Kidney (tissue), 13 donors: ENCODE measurements at regions not wholly inside any gene's neighbourhood (a gene's known extent, or its start where the extent isn't known, plus 50 kb on each side); places are given as distances from the start of the nearest gene placed in this dataset.

Source experiments
- DNase-seq, 5 donors: peaks; one replicate each; pipeline ENCODE4 v3.0.0-alpha.2; 2013 to 2020
- FAIRE-seq: peaks from 2 replicates; lab custom pipeline; 2012; peaks lifted over from hg19 to GRCh38; lab: Jason Lieb, UNC
- H3K27ac ChIP-seq, 2 donors: one replicate each; pipeline ENCODE4 v1.7.0; 2013; ENCODE audit warnings: low read depth in 2 of 2, low read length in 2 of 2, inconsistent platforms in 1 of 2
- H3K27me3 ChIP-seq: one replicate; pipeline ENCODE4 v1.7.1; 2013; ENCODE audit warnings: low read length, inconsistent platforms; ENCODE audit not compliant: control insufficient read depth, insufficient read depth
- H3K36me3 ChIP-seq, 3 donors: one replicate each; pipeline versions ENCODE4 v1.7.0 to v1.7.1; 2013; ENCODE audit warnings: low read length in 3 of 3, control low read depth in 1 of 3, inconsistent platforms in 1 of 3; ENCODE audit not compliant: insufficient read depth in 3 of 3, control insufficient read depth in 2 of 3
- H3K4me1 ChIP-seq, 3 donors: one replicate each; pipeline versions ENCODE4 v1.7.0 to v1.7.1; 2013; ENCODE audit warnings: low read length in 3 of 3, inconsistent platforms in 1 of 3, low read depth in 1 of 3; ENCODE audit not compliant: control insufficient read depth in 2 of 3, insufficient read depth in 2 of 3
- H3K4me3 ChIP-seq, 3 donors: one replicate each; pipeline versions ENCODE4 v1.7.0 to v1.8.1; 2013; ENCODE audit warnings: low read length in 3 of 3, control low read depth in 1 of 3, inconsistent platforms in 1 of 3
- H3K9ac ChIP-seq, 3 donors: one replicate each; pipeline versions ENCODE4 v1.7.0 to v1.7.1; 2013; ENCODE audit warnings: low read length in 3 of 3, control low read depth in 1 of 3, inconsistent platforms in 1 of 3
- H3K9me3 ChIP-seq, 3 donors: one replicate each; pipeline versions ENCODE4 v1.7.0 to v1.7.1; 2013; ENCODE audit warnings: low read length in 3 of 3, control low read depth in 1 of 3, inconsistent platforms in 1 of 3; ENCODE audit not compliant: control insufficient read depth in 2 of 3, insufficient read depth in 1 of 3
- CTCF ChIP-seq: IDR thresholded peaks from 3 replicates; pipeline ENCODE4 v1.5.1; 2012; ENCODE audit warnings: mild to moderate bottlenecking, moderate library complexity, borderline replicate concordance; ENCODE audit not compliant: insufficient read depth; ENCODE audit errors: extremely low read depth
- intact Hi-C: fragments of 100-400 bp; cut with DNase I; formaldehyde crosslinking; loops from one replicate; pipeline ENCODE4 v1.11.1; 2022
- donor health status: control.
- donor health status: control.
- donor health status: control.
- donor health status: control.
- donor health status: control.
- donor health status: DM: yes; HTN: yes; CAD: no.
- donor health status: Normal renal cell carcinoma (clear cell type).

DNA sequence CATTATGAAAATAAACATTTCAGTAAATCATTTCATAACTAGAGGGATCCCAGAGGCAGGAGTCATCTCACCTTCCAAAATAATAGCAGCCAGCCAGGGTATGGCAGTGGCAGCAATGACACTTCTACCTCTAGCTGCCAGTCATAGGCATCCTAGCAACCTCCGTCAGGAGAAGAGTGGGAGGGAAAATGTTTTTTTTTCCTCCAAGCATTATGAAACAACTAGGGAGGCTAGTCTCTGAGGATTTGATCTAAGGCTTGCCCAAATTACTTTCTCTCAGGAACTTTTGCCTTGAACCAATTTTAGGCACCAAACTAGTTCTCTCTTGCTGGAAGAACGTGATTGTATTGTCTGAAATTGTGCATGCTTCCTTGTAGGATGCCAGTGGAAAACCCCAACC lies 208.7 kb upstream of the PREP start:
- H3K36me3 ChIP-seq = no peaks in the 10 kb centered on the region
- H3K4me3 ChIP-seq = no peak overlapping the region
- no peak for TF ChIP-seq CTCF
- no peaks in the 10 kb centered on the region for H3K9me3 ChIP-seq
- H3K4me1 ChIP-seq = peaks cover 0 to 22% (median 11%) of the 10 kb centered on the region in 3 donors
- H3K27ac ChIP-seq = no peak overlapping the region
- DNase-seq (no peak), FAIRE-seq (no peak)
- no peaks in the 10 kb centered on the region for H3K27me3 ChIP-seq
- H3K9ac ChIP-seq = no peak overlapping the region
- intact Hi-C loops = no loop called here

DNA sequence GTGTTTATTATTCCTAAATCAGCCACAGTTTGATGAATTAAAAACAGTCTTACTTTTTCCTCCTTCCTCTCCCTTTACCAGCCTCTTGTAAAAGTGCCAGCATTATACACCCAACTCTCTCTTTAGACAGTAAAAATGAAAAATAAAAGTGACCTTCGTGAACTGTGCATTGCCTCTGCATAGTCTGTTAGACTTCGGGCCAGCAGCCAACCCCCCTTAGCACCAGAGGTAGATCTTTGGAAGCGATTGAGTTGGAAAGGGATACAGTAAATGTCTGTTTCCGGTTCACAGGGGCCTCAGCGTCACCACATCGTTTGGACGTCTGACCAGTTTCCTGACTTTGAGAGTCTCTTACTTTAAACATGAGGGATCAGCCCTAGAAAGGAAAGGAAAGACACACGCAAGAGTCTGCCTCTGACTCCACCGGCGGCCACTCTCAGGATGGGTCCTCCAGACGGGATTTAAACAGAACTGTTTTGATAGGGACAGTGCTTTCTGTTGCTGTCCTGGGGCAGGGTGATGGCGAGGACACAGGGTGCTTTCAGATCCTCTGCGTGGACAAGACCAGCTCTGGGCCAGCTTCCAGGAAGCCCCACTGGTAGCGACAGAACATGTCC lies 206.6 kb upstream of the PREP start:
- intact Hi-C loops = no loop called here
- no peaks in the 10 kb centered on the region for H3K36me3 ChIP-seq
- no peak overlapping the region for H3K4me3 ChIP-seq
- DNase-seq (peak in 2 of 5 donors; percentile 52 to 76), FAIRE-seq (no peak)
- H3K4me1 ChIP-seq = peaks cover 0 to 22% (median 14%) of the 10 kb centered on the region in 3 donors
- no peak overlapping the region for H3K9ac ChIP-seq
- H3K9me3 ChIP-seq = no peaks in the 10 kb centered on the region
- H3K27ac ChIP-seq = peak overlapping the region; percentile 58 to 66
- H3K27me3 ChIP-seq = no peaks in the 10 kb centered on the region
- TF ChIP-seq CTCF = no peak

DNA sequence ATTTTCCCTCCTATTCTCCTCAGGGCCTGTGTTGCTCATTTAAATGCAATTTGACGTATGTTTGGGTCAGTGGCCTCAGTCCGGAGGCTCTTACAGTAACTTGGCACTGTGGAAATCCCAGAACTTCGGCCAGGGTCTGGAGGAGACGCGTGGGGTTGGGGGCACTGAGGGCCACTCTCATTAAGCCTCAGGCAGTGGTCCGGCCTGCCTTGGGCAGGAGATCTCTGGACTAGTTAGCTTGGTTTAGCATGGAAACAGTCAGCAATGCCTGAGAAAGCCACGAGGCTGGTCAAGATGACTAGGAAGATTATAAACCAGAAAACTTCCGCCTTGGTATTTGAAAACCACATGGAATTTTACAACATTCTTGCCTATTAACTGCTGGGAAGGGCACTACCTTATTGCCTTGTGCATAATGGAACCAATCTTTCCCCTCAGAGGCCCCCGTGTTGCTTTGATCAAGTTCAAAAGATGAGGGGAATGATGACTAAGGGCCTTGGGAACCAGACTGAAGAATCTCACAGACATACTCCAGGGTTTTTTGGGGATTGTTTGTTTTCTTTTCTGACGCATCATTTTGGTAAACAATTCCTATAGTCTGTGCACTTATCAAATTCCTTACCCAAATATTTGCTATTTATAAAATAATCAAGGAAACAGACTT lies 206.0 kb upstream of the PREP start:
- TF ChIP-seq CTCF = no peak
- DNase-seq = peak in 1 of 5 donors; percentile 66
- no peaks in the 10 kb centered on the region for H3K36me3 ChIP-seq
- no peak overlapping the region for H3K9ac ChIP-seq
- no peak overlapping the region for H3K4me3 ChIP-seq
- peak overlapping the region; percentile 66 to 69 for H3K27ac ChIP-seq
- intact Hi-C loops = no loop called here
- no peak for FAIRE-seq
- peaks cover 0 to 22% (median 16%) of the 10 kb centered on the region in 3 donors for H3K4me1 ChIP-seq
- H3K27me3 ChIP-seq = no peaks in the 10 kb centered on the region
- no peaks in the 10 kb centered on the region for H3K9me3 ChIP-seq
